MV-4-11 (cell line): ENCODE measurements at regions not wholly inside any gene's neighbourhood (a gene's known extent, or its start where the extent isn't known, plus 50 kb on each side); places are given as distances from the start of the nearest gene placed in this dataset.
"Not testable (repeated sequence)": the region's sequence is repeated elsewhere in the genome, so short reads cannot be mapped to it uniquely, and the experiment has no call there.

Experiments
- DNase-seq: peaks from one replicate; lab custom pipeline; 2025; lab: John Stamatoyannopoulos, UW

DNA sequence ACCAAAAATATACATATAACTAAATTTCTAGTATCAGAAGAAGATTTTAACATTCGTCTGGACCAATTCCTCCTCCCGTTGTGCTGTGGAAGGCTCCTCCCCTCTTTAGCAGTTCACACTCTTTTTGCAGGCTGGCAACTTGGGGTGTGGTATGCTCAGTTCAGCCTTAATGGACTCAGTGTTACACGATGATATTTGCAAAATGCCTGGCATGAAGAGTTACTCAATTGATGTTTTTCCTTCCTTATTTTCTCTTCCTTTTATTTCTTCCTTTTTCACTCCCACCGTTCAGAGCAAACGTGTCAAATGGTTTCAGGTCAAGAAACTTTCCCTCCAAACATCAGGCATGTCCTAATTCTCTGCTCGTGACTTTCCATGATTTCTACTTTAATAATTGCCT, 248.3 kb downstream of the PHF14 start:
- peak; percentile 81 for DNase-seq

DNA sequence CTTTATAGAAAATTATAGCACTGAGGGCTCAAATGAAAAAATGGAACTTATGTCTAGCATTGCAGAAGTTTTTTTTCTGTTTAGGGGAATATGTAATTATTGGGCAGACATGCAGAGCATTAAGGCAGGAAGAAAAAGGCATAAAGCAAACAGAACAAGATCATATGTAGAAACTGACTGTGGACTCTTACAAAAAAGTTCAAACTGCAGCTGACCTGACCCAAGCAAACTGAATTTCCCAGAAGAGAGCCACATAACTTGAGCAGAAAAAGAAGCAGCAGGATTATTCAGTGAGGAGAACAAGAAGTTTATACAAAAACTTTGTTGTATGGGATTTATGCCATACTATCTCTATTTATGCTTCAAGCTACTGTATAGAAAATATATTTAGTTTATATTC, 250.9 kb downstream of the PHF14 start:
- no peak for DNase-seq

DNA sequence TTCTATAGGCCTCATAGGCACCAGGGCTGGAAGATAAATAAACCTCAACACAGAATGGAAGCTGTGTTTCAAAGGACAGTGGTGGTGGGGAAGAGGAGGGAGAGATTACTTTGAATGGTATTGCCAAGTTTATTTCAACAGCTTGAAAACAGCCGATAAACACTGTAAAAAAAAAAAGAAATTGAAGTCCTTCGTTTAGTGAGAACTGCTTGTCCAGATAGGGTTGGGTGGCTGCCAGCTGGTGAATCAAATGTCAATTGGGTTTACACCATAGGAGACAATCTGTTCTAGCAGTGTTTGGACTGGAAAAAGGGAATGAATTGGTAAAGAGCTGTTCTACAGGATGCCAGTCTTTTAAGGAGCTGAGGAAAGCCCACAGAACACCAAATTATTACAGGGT, 254.8 kb downstream of the PHF14 start:
- DNase-seq = no peak

- no peak for DNase-seq
Measured at GRCh38 chr7:11231190-11231589, 257.5 kb downstream of the PHF14 start.

- DNase-seq = no peak
Measured at GRCh38 chr7:11232462-11232861, 258.8 kb downstream of the PHF14 start.

GRCh38 chr7:11233871-11234270, 260.2 kb downstream of the PHF14 start:
- no peak for DNase-seq

- no peak for DNase-seq
Measured at GRCh38 chr7:11235491-11235890, 261.8 kb downstream of the PHF14 start.

DNA sequence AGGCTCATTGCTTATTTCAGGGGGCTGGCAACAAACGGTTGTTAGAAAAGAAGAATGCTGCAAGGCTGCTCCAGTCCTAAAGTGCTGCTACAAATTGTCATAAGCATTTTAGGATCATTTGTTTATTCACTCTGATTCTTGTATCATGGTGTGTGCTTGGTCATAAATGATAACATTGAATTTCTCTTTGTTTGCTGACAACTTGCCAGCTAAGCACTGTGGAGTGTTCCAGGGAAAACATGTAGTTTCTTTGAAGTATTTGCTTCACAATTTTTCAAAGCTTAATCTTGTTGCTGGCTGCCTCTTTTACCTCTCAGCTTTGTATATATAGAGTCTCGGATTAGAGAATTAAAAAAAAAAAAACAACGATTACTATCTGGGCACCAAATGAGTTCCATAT, 263.0 kb downstream of the PHF14 start:
- DNase-seq = no peak

- DNase-seq = no peak
Measured at GRCh38 chr7:11237742-11238141, 264.1 kb downstream of the PHF14 start.

- no peak for DNase-seq
Measured at GRCh38 chr7:11239316-11239715, 265.6 kb downstream of the PHF14 start.

- no peak for DNase-seq
Measured at GRCh38 chr7:11243739-11244138, 270.1 kb downstream of the PHF14 start.

GRCh38 chr7:11244149-11244548, 270.5 kb downstream of the PHF14 start:
- no peak for DNase-seq

DNA sequence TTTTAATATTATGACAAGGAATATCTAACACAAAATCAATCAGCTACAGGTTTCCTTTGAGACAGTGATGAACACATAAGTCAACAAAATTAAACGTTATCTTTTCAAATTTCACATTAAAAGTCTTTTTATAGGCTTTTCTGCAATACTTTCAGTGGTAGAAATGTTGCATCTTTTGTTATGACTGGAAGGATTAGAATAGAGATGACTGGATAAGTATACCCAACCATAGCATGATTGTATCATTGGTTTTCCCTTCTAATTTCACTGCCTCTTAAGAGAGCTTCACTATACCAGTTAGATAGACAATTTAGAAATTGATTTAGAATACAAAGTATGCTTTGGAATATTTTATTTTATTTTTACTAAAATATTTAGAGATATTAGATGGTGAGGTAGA, 273.9 kb downstream of the PHF14 start:
- DNase-seq = no peak

DNA sequence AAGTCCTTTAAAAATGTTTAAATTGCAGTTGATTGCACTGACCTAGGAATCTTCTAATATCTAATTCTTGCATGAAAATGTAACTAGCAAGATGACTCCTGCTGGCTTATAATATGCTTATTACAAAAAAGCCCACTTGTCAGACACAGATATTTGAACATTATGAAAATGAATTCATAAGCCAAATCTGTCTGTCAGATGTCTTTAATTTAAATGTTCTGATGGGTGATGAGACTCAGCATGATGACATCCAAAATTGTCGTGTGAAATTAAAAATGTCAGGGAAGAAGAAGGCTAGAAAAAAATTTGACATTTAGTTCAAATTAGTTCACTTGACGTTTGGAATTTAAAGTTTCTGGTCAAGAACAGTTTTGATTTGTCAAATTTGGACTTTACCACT, 277.8 kb downstream of the PHF14 start:
- DNase-seq = no peak

- DNase-seq = no peak
Measured at GRCh38 chr7:11252011-11252607, 278.4 kb downstream of the PHF14 start.

DNA sequence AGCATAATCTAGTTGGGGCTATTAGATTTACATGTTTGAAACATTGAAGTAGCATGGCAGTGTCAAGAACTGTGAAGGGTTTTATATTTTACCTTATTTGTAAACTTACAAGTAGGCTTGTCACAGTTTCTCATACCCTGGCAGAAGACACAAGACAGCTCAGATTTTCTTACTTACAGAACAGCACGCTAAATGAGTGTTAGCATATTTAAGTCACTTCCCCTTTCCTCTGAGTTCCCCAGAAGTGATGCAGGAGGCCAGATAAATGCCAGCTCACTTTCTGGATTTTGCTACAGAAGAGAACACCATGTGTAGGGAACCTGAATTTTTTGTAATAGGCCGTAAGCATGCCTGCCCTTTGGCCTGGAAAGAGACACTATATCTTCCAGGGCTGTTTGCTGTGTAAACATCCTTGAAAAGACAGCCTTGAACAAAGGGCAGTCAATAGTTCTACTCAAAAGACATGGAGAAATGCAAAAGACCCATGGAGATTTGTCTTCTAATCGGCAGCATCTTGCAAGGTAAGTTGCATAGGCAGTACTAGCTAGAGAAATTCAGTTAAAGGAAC, 279.1 kb downstream of the PHF14 start:
- DNase-seq = peak; percentile 47

- DNase-seq = no peak
Measured at GRCh38 chr7:11256501-11256900, 282.8 kb downstream of the PHF14 start.

DNA sequence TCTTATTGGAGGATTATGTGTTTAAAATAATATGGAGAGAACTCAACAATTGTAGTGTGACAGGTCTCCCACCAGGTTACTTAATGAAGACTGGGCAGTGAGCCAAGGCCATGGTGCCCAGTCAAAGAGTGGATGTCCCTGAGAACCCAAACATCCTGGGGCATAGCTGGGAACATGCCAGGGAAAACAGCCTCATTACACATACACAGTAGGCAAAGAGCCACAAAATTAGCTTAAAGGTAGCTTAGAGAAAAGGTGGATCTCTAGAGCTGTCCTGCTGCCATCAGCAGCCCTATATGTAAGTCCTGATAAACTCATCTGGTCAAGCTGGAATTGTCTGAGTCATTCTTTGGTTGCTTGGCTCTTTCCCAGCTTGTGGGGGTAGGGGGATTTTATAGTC, 287.8 kb downstream of the PHF14 start:
- DNase-seq = no peak

- no peak for DNase-seq
Measured at GRCh38 chr7:11266101-11266500, 292.4 kb downstream of the PHF14 start.

DNA sequence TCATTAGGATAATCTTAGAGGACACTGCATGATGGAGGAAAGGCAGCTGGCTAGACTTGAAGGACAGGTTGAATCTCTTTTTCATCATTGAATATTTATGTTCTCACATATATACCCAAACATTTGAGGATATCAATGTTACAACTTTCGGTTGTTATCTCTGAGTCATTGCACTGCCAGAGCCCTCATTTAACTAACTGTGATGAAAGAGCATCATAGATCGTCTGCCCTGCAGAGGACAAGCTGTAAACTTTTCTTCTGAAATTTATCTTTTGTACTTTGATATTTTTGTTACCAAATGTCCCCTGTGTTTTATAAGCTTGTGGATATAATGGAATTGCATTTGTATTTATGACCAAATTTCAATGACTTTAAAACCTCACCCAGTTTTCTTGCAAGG, 298.7 kb downstream of the PHF14 start:
- DNase-seq = no peak

GRCh38 chr7:11274074-11274473, 300.4 kb downstream of the PHF14 start:
- DNase-seq = peak; percentile 33

GRCh38 chr7:11281953-11282352, 308.3 kb downstream of the PHF14 start:
- DNase-seq = no peak

DNA sequence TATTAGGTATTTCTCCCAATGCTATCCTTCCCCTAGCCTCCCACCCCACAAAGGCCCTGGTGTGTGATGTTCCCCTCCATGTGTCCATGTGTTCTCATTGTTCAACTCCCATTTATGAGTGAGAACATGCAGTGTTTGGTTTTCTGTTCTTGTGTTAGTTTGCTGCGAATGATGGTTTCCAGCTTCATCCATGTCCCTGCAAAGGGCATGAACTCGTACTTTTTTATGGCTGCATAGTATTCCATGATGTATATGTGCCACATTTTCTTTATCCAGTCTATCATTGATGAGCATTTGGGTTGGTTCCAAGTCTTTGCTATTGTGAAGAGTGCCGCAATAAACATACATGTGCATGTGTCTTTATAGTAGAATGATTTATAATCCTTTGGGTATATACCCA, 309.9 kb downstream of the PHF14 start:
- not testable (repeated sequence) for DNase-seq

DNA sequence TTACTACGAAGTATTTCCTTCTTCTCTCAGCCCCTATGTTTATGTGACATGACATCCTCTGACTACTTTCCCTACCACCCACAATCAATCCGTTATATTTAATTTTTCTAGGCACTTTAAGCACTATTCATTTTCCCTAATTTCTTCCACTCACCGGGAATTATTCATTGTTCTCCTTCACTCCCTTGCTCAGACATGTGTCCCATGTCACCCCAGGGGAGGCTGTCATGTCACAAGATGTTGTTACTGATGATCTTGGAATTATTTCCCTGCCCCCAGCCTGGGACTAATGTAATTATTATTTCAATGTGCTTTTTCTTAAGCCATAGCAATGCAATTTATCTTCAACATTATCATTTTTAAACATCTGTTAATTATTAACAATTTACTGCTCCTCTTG, 317.2 kb downstream of the PHF14 start:
- DNase-seq = no peak
